Stimulated activated CD4-positive, alpha-beta T cell treated with anti-CD3 and anti-CD28 coated beads, Interleukin-4, amount 100 ng/mL, for 48 hours (primary cell): ENCODE measurements at regions not wholly inside any gene's neighbourhood (a gene's known extent, or its start where the extent isn't known, plus 50 kb on each side); places are given as distances from the start of the nearest gene placed in this dataset.
"Not testable (repeated sequence)": the region's sequence is repeated elsewhere in the genome, so short reads cannot be mapped to it uniquely, and the experiment has no call there.

ENCODE experiments used
- DNase-seq, 2 donors: peaks; one replicate each; pipeline ENCODE4 v3.0.0-alpha.2; 2020; ENCODE audit warnings: low read depth in 2 of 2

DNA sequence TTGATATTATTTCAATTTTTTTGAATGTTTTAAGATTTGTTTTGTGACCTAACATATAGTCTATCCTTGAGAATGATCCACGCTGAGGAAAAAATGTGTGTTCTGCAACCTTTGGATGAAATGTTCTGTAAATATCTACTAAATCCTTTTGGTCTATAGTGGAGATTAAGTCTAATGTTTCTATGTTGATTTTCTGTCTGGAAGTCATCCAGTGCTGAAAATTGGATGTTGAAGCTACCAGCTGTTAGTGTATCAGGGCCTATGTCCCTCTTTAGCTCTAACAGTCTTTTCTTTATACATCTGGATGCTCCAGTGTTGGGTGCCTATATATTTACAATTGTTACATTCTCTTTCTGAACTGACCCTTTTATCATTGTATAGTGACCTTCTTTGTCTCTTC lies 422.3 kb downstream of the TMEM232 start:
- no peak for DNase-seq

GRCh38 chr5:110306650-110307049 lies 419.8 kb downstream of the TMEM232 start:
- no peak for DNase-seq

GRCh38 chr5:110309222-110309621 lies 417.2 kb downstream of the TMEM232 start:
- DNase-seq = no peak

GRCh38 chr5:110316566-110316965 lies 409.9 kb downstream of the TMEM232 start:
- not testable (repeated sequence) for DNase-seq

DNA sequence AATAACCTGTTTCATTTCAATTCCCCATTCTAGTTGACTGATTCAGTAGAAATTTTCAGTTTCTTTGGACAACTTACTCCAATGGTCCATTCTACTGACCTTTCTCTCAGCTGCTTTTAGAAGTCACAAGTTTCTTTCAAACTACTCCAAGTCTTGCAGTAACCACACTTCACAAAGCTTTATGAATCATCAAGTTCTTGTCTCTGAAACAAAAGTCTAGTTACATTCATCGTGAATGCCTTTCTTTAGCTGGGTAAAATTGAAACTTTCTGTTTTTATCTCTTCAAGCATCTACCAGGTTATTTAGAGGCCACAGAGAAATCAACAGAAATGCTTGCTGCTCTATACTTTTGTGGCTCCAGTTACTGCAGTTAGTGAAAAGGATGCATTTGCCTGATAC lies 405.4 kb downstream of the TMEM232 start:
- no peak for DNase-seq

DNA sequence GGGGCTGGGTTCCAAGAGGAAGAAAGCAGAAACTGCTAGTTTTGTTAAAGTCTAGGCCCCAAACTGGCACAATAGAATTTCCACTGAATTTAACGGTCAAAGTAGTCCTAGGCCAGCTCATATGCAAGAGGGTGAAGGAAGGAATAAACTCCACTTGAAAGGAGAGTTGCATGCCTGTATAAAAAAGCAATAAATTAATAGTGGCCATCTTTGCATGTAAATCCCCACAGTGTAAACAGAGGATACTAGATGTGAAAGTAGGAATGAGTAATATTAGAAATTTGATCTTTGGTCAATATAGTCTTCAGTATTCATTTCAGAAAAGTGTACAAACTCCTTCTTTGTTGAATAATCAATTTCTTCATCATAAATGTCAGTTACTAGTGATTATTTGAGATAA lies 403.1 kb downstream of the TMEM232 start:
- DNase-seq = no peak

GRCh38 chr5:110323832-110324231 lies 402.6 kb downstream of the TMEM232 start:
- DNase-seq = no peak

- DNase-seq = no peak
Observed at GRCh38 chr5:110324876-110325275, 401.6 kb downstream of the TMEM232 start.

DNA sequence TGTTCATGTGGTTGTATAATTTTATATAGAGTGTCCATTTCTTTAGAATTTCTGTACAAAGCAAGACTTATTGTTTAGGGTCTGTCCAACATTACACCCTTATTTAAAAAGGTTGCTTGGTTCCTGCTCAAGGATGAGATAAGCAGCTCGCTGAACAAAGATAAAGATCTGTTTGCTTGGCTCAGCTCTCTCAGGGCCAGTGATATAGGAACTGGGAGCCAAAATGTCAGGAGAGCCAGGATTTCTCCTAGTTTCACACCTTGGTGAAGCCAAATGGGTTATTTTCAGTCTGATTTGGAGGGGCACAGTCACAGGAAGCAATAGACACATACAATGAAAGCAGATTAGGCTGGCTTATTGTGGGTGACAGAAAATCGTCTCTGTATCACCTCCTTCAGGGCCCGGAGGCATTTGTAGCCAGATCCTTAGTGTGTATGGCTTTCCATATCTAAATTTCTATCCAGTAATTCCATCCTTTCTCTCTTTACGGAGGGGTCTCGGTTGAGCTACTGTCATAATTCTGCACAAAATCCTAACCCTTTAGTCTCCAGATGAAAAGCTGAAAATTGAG lies 396.4 kb downstream of the TMEM232 start:
- no peak for DNase-seq

DNA sequence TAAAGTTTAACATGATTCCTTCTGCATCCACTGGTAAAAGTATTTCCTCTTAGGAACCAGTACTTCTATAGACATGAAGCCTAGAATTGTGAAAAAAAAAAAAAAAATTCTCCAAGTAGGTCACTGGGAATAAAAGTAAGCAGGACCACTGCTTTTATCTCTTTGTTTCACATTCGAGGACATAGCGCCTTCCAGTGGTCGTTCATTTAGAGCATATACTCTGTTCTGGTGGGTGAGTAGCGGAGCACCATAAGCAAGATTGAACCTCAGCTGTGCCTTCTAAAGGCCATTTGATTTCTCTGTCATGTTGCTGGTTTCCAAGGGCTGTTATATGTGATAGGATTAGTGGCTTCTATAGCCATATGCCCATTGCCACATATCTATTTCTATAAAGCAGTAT lies 393.1 kb downstream of the TMEM232 start:
- no peak for DNase-seq

DNA sequence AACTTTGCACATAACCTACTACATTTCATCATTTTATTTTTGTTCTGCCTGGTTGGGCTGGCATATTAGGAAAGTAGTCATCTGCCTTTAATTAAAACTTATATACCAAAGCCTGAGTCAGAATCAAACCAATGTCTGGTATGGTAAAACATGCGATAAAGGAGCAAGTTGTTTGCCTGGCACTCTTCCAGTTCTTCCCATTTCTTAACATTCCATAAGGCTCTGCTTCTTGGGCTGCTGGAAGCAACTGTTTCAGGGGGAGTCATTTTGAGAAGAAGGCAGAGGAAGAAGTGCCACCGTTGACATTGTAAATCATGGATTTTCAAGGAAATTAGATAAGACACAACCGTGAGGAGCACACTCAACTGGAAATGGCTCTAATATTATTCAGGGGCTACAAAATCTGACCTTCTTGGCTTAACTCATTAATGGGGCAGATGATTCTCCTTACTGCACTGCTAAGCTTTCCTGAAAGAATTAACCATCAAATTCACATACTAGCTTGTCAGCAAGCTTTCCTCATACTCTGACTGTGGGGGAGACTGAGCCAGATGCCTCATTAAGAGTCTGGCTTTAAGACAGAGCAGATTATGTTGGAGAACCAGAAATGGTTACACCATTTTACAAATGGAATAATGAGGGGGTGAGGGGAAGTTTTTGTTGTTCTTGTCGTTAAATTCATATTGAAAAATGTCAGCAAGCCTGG lies 391.0 kb downstream of the TMEM232 start:
- DNase-seq = no peak

- DNase-seq = no peak
Observed at GRCh38 chr5:110338341-110339083, 388.0 kb downstream of the TMEM232 start.

GRCh38 chr5:110339399-110339798 lies 387.1 kb downstream of the TMEM232 start:
- DNase-seq = no peak

- no peak for DNase-seq
Observed at GRCh38 chr5:110341836-110342235, 384.6 kb downstream of the TMEM232 start.

GRCh38 chr5:110342683-110343082 lies 383.8 kb downstream of the TMEM232 start:
- no peak for DNase-seq

- no peak for DNase-seq
Observed at GRCh38 chr5:110343616-110344015, 382.9 kb downstream of the TMEM232 start.

GRCh38 chr5:110345623-110346022 lies 380.8 kb downstream of the TMEM232 start:
- no peak for DNase-seq

DNA sequence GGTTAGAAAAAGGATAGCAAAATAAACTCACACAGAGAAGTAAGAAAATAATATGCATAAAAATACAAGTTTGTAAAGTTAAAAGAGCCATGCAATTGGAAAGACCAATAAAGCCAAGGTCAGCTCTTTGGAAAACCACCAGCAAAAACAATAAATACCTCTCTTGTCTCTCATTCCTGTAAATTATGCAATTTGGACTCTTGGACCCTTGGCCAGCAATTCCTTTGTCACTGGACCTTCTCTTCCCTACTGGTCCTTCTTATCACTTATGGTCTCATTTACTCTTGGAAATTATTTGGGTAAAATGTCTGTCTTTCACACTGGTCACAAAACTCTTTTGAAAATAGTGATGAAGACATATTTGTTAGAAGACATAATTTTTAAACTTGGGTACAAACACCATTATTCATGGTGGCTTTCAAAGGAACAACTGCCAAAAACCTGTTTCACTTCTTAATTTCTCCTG lies 379.5 kb downstream of the TMEM232 start:
- no peak for DNase-seq

- no peak for DNase-seq
Observed at GRCh38 chr5:110347781-110348180, 378.7 kb downstream of the TMEM232 start.

GRCh38 chr5:110351430-110351829 lies 375.0 kb downstream of the TMEM232 start:
- DNase-seq = no peak

GRCh38 chr5:110354311-110354710 lies 372.2 kb downstream of the TMEM232 start:
- DNase-seq = no peak

- DNase-seq = no peak
Observed at GRCh38 chr5:110354915-110355644, 371.4 kb downstream of the TMEM232 start.
